GM19240 (cell line): ENCODE measurements at regions not wholly inside any gene's neighbourhood (a gene's known extent, or its start where the extent isn't known, plus 50 kb on each side); places are given as distances from the start of the nearest gene placed in this dataset.

Source experiments
- DNase-seq: peaks from one replicate; pipeline ENCODE4 v3.0.0; 2011; ENCODE audit warnings: low spot score; ENCODE audit not compliant: insufficient read length

DNA sequence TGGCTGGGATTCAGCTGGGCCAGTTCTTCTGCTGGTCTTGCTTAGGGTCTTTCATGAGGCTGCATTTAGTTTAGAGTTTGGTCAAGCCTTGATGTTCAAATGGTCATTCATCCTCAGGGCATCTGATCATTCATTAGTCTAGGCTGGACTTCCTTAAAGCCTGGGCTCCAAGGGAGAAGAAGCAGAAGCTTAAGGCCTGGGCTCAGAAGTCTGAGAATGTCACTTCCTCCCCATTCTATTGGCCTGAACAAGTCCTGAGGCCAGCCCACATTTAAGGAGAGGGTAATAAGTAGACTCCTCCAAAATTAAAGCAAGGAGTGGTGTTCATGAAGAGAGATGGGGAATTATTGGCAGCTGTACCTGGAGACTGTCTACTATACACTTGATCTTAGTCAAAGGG is 193.2 kb upstream of the HABP2 start:
- DNase-seq: no peak

DNA sequence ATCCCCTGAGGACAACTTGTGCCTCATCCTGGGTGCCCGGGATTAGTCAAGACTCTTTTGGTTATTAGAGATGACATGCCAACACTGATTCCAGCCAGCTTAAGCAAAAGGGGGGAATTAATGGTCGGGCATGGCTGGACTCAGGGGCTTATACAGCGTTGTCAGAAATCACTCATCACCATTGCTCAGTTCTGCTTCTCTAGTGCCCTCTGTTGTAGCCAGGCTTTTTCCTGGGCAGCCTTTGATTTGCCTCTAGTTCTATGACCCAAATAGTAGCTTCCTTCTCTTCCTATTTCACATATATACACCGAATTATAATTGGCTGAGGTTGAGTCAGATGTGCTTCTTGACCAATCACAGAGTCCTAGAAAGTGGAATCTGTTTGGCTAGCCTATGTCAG is 192.0 kb upstream of the HABP2 start:
- DNase-seq: no peak

DNA sequence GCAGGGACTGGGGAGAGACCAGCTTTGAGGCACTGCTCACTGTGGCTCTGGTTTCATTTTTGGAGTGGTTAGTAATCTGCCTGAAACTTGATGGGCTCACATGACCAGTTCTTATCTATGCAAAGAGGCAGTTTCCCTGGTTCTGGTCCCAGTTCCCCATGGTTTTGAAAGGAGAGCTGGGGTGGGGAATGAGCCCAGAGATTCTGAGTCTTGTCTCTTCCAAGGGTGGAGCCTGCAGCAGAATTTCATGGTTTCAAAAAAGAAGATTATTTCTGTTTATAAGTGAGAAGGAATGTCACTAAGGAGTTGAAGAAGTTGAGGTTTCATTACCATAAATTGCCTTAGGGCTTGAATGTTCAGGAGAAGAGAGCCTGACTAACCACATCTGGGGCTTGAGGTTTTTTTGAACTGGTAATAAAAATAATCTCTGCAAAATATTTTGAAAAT is 190.2 kb upstream of the HABP2 start:
- DNase-seq: no peak

DNA sequence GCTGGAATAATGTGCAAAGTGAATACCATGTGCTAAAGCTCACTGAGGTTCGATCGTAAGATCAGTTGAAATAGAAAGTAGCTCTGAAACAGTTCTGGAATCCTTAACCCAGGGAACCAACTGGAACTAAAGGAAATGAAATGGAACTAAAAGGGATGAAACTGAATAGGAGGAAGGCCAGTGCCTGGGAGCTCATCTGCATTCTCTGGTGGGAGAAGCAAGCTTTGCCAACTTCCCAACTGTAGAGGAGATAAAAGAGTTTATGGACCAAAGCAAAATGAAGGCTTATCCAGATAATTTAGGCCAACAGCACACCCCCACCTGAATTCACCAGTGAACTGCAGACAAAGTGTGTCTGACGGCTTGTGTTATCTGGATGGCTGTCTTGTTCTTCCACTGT is 188.6 kb upstream of the HABP2 start:
- DNase-seq: no peak

DNA sequence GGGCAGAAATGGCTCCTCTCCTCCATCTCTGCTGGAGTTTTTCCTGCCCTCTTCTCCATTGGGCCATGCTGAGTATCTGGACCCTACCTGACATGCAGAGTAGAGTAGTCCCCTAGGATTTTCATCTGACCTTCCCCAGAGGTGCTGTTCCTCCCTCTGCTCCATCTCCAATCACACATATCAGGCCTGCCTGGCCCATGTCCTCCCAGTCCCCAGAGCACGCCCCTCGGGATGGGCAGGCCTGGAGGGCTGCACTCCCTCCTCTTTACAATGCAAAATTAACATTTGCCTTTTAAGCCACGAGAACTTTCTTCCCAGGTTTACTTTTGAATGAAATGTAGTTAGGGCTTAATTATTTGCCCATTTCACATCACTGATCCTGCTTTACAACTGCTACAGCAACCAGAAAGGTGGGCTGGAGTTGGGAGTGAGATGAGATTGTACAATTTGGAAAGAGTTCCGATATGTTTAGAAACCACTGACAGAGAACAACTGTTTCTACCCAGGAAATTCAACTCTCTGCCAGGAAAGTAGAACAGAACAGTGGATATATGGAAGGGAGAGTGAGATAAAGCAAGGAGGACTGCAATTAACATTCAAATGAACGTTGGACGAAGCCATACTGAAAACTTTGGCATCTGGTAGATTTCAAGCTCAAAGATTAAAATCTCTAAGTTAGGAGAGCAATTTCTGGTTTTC is 184.0 kb upstream of the HABP2 start:
- DNase-seq: no peak

DNA sequence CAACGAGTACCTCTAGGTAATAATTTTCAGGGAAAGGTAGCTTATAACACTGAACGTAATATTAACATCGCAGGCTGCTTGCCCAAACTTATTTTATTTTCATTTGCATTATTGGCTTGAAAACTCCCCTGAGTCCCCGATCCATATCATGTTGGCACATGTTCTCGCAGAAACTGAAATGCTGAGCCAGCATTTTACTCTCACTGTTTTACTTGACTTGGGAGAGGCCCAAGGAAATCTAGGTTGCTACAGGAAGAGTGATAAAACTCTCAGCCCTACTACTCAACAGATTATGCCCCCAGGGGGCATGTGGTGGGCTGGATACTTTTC is 183.5 kb upstream of the HABP2 start:
- no peak for DNase-seq

DNA sequence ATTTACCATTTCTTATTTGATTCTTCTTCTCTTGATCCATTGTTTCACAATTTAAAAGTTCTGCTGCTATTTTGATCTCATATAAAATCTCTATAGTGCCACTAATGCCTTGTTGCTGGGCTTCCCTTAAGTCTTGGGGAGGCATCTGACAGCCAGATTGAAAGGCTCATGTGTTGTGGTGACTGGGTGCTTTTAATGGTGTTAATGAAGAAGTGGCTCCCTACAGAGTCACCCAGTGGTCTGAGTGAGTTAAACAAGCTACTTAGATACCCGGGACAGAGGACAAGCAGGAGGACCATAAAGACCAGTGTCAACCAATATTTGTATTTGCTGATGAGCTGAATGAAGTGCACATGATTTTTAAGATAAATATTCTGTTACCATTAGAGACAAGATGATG is 176.4 kb upstream of the HABP2 start:
- DNase-seq: no peak

DNA sequence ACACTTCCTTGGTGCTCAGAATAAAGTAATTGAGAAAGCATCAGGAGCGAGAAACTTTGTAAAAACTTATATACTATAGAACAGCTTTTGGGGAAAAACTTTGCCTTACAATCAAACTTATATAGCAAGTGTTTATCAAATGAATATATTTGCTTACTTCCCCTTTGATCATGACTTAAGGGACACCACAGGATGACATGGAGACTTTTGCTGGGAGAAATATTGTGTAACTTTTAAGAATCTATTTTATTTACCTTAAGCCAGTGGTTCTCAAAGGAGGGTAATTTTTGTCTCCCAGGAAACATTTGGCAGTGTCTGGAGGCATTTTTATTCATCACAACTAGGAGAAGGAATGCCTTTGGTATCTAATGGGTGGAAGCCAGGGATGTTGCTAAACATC is 173.8 kb upstream of the HABP2 start:
- DNase-seq: no peak

DNA sequence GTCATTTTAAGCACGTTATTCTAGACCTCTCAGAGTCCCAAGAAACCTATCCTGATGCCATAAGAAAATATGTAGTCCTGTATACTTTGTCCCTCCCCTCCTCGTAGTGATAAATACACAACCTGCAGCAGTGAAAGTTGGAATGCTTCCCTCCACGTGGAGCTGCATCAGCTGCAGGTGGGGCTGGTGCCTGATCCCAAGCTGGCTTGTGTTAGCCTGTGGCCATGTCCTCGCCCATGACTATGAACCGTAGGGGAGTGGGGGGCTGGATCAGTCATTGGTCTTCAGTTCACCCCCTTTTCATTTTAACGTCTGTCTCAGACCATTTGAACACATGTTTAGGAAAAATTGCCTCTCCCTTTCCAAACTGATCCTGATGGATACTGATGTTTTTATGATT is 171.4 kb upstream of the HABP2 start:
- DNase-seq: no peak

DNA sequence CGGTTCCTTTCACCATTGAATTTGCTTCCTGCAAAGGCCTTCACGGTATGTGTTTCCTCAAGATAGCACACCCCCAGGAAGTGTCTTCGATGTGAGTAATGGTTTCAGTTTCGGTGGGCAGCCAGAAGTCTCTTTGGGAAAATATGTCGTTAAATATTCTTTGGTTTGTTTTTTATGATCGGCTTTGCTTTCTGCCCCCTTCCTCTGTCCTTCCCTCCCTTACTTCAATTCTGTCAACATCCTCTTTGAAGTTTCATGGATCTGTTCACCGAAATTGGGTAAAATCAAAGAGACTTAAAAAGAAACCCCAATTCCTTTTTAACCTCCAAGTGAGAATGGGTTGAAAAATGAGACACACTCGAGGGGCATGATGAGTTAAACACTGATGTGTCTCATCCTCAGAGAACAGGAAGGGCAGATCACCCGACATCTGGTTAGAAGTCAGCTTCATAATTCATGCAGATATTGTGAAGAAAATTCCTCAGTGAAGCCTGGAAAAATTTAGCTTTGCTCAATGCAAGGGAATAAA is 170.8 kb upstream of the HABP2 start:
- DNase-seq: peak; percentile 15

DNA sequence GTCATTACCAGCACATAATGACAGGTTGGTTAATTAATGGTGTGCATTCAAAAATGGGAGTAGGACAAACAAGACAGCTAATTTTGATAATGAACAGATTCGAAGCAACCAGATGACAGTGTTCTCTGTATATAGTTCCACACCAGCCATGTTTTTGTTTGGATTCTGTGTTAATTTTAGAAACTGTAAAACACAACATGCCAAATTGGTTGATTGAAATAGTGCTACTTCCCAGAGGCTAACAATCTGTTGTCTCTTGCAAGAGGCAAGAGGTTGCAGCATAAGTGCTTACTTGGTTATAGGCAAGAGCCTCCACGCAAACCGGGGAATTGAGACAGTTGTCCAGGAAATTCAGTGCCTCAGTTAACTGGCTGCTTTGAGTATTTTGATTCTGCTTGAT is 170.2 kb upstream of the HABP2 start:
- no peak for DNase-seq

DNA sequence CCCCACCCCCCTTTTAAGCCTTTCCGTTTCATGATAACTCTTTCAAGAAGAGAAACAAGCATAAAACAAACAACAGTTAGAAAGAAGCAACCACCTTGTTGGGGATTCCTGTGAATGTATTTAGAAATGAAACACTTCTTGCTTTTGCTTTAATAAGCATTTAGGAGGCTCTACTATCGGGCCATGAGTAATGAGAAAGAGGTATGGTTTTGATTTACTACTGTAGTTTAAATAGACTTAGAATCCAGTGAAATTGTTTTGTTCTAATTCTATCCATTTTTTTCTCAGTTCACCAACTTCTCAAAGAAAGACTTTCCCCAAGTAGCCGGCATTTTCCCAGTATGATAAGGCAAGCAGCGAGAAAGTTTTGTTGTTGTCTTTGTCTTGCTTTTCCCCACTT is 168.7 kb upstream of the HABP2 start:
- no peak for DNase-seq

DNA sequence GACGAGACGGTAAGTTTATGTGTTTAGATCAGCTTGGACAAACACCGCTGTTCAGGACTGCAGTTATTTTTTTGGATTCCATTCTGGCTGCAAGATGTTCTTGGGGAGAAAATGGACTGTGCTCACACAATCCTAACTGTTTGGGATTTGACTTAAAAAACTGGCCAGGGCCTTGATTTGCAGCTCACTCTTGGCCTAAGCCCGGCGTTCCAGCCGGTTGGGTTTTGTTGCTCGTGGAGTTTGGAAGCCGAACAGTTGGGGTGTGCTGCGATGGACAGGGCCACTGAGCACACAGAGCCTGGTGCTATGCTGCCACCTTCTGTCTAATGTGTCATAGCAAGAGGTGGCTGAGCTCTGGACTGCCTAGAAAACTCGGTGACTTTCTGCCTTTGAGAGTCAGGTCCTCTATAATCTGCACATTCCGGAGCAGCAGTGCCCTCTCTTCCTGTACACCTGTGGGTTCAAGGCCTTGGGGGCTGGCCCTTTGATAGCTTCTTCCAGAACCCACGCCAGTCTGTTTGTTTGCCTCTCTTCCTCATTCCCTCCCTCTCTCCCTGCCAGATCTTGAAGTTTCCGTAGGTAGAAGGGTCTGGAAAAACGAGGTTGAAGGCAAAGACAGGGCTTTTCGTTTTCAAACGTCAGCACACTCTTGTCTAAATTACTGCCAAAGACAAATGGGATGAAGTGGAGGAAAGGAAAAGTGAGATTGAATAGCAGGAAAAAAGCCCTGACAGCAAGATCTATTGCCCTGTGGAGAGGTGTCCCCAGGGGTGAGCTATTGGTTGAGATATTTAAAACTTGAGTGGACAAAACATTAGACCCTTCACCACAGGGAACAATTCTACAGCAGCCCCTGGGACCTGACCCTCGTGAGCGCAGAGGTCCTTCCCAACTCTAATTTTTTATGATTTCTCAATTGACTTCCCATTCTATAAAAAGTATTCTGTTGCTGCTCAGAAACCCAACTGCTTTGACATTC is 167.5 kb upstream of the HABP2 start:
- DNase-seq: peak; percentile 15

DNA sequence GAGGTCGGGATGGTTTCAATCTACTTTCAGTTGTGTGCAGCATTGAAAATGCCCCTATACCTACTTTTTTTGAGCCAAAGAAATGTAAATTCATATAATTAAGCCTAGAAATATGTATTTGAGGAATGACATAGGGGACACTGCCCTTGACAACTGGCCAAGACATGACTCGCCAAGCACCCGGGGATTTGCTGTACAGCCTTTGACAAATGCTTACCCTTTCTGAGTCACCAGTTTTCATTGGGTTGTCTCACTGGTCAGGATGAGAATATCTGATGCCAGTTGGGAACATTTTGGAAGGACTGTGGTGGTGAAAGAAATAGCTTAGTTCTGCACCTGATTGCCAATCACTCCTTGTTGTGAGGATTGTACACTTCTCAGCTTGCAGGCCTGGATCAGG is 166.8 kb upstream of the HABP2 start:
- DNase-seq: no peak

DNA sequence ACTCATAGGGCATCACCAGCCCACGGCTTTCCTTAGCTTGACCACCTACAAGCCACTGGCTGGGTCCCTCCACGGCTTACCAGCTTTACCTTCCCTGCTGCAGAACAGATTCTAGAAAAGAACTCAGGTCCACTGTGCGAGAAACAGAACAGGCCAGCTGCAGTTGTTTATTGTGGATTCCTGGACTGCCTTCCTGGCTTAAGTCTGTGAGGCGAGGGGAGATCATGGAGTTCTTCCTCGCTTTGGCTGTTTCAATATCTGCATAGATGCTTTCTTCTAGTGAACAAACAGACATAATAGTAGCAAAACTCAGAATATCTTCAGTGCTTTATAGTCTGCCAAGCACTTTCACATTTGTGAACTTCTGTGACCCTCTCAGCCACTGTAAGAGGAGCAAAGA is 162.9 kb upstream of the HABP2 start:
- DNase-seq: no peak

DNA sequence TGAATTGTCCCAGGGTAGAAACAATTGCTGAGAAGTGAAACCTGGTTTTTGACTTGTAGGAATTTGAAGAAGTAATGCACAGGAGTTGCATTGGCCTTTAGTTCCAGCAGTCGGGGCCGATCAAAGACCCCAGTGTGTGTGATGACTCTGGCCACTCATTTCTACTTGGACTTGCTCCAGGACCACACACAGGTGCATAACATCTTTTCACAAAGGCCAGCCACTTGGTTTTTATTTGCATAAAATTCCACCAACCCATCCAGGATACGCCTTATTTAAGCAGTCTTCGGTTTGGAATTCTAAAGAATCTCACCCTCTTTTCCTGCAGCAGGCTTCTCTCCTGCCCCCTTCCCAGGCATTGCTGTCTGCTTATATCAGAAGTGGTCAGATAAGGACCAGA is 162.0 kb upstream of the HABP2 start:
- DNase-seq: no peak

DNA sequence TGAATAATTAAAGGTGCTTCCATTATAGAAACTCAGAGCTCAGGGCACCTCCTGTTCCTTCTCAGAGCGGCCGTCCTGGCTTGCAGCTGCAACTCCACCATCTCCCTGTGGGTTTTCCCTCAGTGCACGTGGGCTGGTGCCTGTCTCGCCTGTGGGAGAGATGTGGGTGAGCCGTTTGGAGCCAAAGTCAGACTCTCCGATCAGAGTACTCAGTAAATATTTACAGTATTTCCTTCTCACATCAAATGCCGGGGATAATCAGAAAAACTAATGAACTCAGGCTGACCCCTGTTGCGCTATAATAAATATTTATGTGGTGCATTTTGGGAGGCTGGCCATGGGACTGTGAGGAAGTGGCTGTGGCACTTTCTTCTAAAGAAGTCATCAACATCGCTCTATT is 155.8 kb upstream of the HABP2 start:
- DNase-seq: no peak

DNA sequence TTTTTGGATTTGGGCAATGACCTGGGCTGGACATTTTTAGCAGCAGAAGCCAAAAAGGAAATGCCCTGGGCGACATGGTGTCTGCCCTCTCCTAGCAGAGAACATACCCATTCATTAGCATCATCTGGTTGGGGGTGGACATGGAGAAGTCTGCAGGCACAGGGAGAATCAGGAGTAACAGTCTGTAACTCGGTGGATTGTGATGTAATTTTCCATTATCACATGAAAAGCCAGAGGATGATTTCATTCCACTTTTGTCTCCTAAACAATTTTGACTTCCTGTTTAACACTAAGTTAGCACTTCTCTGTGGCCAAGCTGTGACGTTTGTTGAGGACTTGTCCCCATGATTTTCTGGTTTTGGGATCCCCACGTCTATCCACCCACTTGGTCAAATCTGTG is 153.8 kb upstream of the HABP2 start:
- no peak for DNase-seq

DNA sequence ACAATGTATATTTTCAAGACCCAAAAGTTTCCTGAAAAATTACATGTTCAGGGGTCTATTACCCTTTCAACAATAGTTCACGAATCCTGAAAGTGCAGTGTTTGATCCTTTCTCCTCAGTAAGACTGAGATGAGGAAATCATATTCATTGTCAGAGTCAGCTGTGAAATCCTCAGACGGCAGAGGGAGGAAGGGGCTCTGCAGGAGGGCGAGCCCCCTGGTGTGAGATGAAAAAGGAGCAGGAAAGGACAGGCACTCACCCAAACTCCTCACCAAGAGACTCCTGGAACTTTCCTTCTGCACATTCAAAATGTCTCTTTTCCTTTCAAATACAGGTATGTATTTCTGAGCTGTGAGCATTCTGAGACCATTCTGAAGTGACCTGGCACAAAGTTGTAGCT is 150.3 kb upstream of the HABP2 start:
- DNase-seq: no peak

DNA sequence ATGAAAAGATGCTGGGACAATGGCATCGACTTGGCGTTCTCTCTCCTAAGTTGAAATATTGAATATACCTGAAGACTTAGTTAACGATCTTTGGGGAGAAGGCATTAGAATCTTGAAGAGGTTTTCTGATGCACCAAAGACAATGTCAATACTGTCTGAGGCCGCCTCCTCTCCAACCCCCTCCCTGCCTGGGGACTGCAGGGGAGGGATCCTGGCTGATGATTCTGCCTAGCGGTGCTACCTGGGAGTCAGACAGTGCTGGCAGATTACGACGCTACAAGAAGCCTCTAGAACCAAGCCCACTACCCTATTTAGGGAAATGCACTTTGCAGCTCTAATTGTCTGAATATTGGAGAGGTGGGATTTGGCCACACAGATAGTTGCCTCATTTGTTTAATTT is 145.6 kb upstream of the HABP2 start:
- DNase-seq: no peak

DNA sequence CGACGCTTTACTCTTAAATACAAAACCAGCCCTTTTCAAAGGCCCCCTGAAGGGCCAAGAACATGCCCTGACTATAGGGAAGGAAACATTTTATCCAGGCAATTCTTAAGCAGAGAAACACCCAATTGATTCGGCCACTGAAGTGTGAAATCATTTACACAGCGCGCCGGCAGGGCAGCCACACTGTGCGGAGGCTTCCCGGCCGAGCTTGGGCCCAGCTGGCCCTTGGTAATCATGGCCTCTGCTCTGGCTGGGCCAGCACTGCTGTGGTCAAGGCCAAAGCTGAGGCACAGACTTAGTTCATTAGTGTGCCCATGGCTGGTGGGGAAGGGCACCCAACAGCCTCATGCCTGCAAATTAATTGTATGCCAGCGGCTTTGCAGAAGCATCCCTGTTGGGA is 143.7 kb upstream of the HABP2 start:
- no peak for DNase-seq

DNA sequence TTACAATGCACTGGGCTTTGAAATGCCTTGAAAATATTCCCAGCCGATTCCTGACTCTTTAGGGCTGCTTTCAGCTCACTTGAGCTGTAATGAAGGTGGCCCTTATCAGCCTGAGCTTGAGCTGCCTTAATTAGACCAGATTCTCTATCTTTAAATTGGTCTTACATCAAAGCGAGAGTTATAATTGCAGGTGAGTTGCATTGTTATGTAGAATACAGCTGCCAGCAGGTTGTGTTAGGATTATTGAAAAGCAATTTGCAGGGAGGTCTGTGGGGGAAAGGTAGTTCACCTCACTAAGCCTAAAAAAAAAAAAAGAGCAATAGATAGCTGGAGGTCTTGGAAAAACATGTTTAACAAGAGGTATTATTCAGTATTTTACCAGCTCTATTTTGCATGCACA is 142.2 kb upstream of the HABP2 start:
- no peak for DNase-seq

DNA sequence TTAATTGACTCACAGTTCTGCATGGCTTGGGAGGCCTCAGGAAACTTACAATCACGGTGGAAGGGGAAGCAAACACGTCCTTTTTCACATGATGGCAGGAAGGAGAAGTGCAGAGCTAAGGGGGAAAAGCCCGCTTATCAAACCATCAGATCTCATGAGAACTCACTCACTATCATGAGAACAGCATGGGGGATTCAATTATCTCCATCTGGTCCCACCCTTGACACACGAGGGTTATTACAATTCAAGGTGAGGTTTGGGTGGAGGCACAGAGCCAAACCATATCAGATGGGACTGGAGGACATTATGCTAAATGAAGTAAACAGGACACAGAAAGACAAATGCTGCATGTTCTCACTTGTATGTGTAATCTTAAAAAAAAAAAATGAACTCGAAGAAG is 141.4 kb upstream of the HABP2 start:
- no peak for DNase-seq
